Middle frontal gyrus (tissue), 1 donor: ENCODE measurements at regions not wholly inside any gene's neighbourhood (a gene's known extent, or its start where the extent isn't known, plus 50 kb on each side); places are given as distances from the start of the nearest gene placed in this dataset.

Source experiments
- DNase-seq: peaks from one replicate; pipeline ENCODE4 v3.0.0-alpha.2; 2015; ENCODE audit warnings: low spot score; ENCODE audit errors: extremely low spot score

DNA sequence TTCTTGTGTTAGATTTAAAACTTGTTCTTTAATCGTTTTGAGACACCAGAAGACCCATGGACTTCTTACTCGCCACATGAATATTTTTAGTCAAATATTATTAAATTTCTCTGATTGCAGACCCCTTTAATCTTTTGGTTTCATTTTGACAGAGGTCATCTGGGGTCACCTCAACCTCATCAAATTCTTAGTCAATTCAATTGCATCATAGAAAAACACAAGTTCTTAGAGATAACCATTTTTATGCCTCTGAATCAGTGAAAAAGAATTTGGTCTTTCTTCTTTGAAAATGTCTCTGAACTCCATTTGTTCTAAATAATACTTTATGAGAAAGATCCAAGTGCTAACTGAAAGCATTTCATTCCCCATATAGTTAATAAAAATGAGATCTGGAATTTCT lies 55.2 kb upstream of the CBLN4 start:
- no peak for DNase-seq

DNA sequence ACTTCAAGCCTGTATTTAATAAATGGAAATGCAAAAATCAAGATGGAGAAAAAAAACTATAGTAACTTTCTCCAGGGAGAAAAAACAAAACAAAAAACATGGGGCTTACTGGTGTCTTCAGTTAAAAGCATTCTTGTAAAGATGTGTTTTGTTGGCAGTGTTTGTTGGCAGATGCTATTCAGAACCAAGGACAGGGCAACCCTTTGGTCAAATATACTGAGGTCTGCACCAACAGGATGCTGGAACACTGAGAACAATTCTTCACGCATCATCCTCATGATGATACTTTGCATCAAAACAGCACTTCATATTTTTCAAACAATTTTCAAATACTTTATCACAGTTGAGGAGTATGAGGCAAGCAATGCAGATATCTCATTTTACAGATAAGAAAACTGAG lies 63.7 kb upstream of the CBLN4 start:
- no peak for DNase-seq

DNA sequence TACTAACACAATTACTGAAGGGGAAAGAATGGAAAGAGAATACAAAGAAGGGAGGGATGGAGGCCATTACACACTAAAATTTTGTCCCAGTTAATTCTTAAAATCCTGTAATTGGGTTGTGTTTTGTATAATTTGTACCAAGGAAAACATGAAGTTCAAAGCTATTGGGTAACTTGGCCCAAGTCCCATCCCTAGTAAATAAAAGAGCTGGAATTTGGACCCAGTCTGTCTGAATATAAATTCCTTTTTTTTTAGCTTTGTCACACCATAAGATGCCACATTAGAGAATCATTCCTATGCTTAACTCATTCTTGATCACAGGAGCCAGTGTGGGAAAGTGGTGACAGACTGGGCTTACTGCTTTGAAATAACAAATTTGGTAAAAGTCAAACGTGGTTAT lies 66.8 kb upstream of the CBLN4 start:
- no peak for DNase-seq

DNA sequence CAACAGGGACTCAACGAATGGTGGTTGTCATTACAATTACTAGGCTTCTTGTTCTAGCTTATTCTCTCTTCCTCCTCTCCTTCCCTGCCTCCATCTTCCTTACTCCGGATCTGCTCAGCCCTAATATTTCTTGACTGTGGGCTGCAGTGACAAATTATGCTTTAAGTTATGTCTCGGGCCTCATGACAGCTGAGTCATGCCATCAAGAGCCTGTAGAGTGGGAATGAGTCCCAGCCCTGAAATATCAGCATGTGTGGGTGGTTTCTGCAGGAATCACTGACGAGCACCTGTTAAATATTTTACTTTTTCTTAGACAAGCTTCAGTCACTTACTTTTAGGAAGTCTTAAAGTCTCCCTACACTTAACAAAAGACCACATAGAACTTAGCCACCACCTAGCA lies 83.1 kb upstream of the CBLN4 start:
- DNase-seq, result no peak

DNA sequence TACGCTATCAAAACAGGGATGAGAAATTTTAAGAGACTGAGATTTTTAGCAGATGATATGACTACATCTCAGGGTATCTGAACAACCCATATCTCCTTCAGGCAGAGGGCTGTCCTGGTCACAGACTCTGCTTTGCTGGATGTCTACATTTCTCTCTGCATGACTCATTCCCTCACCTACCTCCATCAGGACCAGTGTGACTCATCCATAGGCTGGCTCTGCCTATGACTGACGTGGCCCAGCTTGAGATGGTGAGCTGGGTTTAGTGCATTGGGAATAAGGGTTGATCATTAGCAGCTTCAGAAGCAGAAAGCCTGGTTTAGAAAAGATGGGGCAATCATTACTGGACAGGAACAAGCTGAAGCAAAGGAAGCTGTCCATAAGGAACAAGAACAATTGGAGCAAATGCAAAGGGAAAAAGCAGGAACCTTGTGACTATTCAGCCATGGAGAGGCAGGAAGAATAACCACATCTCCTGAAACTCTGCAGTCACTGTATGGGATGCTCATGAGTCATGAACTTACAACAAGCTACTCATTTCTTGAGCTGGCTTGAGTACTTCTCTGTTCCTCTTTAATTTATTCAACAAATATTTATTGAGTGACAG lies 86.4 kb upstream of the CBLN4 start:
- DNase-seq, result no peak

DNA sequence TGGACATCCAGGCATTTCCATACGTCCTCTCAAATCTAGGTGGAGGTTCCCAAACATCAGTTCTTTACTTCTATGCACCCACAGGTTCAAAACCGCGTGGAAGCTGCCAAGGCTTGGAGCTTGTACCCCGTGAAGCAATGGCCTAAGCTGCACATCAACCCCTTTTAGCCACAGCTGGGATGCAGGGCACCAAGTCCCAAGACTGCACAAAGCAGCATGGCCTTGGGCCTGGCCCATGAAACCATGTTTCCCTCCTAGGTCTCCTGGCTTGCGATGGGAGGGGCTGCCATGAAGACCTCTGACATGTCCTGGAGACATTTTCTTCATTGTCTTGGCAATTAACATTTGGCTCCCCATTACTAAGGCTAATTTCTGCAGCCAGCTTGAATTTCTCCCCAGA lies 88.9 kb upstream of the CBLN4 start:
- no peak for DNase-seq

DNA sequence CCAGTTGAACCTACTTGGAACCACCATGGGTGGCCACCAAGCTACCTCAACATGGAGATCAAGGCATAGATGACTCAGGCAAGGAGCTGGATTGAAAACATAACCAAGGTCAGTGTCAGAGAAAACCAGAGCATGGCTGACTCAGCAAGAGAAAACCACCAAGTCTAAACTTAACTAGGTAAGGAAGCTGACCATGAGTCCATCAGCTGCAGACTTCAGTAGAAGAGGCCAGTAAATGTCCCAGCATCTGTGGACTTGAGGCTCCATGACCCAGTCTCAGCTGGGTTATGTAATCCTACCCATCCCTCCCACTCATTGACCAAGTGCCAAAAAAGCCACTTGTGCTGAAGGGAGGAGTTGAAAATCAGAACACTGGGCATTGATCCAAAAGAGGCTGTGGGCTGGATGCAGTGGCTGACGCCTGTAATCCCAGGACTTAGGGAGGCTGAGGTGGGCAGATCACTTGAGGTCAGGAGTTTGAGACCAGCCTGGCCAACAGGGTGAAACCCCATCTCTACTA lies 93.7 kb upstream of the CBLN4 start:
- DNase-seq, result no peak

DNA sequence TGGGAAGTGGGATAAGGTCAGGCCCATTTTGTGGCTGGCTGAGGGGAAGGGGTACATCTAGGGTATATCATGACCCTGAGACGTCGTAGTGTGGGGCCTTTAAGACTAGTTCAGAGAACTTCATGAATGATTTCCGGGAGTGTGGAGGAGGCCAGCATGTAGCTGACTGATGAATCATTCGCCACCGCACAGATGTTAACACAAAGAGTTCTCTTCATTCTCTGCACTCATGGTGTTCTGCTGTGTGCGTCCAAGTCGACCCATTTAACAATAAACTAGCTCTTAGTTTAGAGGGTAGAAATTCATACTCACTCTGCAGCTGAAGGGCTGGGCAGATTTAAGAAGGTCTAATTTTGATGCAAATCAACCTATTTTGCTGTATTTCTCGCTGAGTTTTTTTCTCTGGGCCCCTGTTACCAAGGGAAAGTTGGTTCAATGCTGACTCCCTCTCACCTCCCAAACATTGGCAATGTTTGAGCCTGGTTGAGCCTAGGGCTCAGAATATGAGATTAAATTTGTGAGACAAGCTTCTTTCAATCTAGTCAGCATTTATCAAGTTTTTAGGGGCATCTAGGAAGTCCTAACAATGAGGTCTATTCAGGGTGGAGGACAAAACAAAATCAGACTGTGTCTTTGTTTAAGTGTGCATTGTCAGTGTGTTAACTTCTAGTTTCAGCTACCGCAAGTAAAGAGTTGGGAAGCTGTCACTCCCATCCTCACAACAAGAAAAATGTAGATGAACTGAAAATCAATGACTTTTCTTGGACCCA lies 106.8 kb upstream of the CBLN4 start:
- DNase-seq, result peak; percentile 37

DNA sequence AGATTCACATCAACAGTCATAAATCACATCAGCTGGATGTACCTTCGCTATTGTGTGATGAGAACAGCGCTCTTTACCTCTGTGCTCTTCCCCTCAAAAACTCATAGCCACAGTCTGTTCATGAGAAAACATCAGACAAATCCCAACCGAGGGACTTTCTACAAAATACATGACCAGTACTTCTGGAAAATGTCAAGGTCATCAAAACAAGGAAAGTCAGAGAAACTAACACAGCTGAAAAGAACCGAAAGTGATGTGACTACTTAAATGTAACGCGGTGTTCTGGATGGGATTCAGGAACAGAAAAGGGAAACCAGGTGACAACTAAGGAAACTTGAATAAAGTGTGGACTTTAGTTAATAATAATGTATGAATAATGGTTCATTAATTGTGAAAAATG lies 112.0 kb upstream of the CBLN4 start:
- DNase-seq, result no peak

DNA sequence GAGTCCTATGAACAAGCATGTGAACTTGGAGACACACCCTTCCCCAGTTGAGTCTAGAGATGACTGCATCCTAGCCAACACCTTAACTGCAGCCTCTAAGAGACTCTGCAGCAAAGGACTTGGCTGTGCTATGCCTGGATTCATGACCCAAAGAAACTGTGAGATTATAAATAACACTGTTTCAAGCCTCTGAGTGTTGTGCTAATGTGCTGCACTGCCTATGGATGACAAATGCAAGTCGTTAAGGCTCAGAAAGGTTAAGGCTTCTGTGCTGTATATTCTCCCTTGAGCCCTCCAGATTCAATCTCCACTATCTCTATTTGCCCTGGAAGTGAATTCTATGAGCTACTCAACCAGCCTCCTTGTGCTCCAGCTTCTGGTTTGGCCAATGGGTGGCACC lies 116.5 kb upstream of the CBLN4 start:
- no peak for DNase-seq

DNA sequence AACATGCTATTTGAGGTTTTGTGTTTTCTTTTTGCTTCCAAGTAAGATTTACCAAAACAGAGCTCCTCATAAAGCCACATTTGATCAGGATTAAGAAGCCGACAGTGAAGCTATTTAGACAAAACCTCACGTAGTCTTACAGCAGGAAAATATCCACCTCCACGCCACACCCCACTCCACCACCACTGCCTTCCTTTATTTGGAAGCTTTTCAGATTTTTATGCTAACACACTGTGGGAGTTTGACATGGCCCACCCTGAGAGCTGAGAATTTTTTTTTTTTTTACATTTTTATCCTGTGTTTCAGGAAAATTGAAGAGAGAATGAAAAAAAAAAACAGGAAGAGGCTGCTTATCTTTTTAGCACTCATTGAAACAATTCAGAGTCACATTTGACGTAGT lies 104.8 kb upstream of the MC3R start:
- DNase-seq, result no peak

DNA sequence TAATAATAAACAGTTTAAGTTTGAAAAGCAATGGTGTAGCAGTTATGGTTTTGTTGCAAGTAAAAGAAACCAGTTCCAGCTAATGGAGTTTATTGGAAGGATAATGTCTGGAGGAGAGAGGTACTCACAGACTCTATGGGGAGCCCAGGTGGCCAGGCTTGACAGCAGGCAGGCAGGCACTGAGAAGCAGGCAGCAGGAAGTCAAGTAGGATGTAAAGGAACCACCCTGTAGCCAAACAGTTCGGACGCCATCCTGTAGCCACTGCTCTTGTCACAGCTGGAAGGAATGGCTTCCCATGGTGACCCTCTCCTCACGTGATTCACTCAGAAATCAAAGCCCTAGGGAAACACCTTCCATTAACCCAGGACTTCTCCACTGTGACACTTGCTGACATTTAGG lies 96.7 kb upstream of the MC3R start:
- no peak for DNase-seq

DNA sequence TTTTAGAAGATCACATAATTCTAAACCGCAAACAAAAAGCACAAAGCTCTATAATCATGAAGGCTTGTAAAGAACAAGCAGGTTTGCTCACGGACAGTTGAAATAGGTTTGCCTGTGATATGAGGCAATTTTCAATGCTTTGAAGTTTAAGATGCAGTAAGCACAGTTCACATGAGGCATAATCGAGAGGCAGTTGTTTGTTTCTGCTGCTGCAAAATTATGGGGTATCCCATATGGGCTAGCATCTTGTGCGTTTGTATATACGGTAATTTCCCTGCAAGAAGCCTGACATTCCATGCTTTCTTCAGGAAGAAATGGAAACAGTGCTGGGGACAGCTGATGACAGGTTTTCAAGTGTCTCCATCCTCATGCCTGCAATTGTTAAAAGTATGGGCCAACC lies 94.6 kb upstream of the MC3R start:
- no peak for DNase-seq

DNA sequence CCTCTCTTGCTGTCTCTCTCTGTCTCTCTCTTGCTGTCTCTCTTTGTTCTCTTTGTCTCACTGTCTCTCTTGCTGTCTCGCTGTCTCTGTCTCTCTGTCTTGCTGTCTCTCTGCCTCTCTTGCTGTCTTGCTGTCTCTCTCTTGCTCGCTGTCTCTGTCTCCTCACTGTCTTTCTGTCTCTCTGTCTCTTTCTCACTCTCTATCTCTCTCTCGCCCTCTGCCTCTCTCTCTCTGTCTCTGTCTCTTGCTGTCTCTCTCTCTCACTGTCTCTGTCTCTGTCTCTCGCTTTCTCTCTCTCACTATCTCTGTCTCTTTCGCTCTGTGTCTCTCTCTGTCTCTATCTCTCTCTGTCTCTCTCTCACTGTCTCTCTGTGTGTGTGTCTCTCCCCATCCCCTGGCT lies 92.9 kb upstream of the MC3R start:
- no peak for DNase-seq

DNA sequence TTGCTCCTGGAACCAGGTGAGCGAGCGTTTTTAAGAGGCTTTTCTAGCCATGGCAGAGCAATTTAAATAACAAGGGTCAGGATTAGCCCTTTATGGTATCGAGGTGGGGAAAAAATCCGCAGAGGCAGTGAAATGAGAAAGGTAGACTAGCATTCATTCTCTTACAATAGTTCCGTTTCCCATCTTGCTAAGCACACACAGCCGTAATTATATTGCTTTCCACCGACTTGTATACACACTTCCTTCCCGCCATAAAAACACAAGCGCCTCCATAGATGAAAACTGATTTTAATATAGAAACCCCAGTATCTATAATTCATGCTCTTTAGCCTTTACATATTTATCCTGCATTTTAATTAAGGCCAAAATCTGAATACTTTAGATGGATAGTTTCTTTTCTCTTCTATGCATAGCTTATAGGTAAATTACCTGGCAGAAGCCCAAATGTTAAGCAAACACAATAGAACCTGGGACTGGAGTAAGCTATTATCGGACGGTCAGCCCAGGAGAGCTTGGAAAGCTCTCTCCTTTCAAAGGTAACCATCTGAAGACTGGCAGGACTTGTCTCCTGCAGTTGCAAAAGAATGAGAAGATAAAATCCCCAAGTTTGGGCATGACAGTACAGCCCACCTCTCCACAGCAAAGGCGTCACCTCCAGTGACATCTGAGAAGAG lies 90.9 kb upstream of the MC3R start:
- DNase-seq, result no peak

DNA sequence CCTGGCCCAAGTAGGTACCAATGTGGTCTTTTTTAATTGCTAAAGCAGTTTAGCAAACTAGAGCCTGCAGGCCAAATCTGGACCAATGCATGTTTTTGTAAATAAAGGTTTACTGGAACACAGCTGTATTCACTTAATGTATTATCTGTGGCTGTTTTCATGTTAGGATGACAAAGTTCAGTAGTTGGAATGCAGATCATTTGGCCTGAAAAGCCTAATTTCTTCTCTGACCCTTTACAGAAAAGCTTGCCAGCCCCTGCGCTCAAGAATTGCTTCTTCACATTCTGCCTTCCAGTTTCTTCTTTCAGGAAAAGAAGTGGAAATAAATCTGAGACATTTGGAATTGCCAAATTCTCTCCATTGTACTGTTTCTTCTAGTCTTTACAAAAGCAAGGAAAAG lies 90.0 kb upstream of the MC3R start:
- no peak for DNase-seq

DNA sequence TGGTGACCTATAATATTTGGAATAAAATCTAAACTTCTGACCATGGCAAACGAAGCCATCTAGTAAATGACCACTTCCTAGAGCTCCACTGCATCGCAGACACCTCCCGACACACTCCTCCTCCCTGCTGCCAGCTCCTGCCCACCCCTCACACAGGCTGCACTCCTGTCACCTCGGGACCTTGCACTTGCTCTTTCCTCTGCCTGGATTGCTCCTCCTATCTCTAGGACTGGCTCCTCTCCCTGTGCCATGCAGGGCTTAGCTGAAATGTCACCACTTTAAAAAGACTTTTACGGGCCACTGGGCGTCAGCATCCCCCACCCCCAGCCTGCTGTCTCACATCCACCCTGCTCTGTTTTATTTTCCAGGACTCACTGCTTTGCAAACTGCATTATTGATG lies 87.6 kb upstream of the MC3R start:
- no peak for DNase-seq

DNA sequence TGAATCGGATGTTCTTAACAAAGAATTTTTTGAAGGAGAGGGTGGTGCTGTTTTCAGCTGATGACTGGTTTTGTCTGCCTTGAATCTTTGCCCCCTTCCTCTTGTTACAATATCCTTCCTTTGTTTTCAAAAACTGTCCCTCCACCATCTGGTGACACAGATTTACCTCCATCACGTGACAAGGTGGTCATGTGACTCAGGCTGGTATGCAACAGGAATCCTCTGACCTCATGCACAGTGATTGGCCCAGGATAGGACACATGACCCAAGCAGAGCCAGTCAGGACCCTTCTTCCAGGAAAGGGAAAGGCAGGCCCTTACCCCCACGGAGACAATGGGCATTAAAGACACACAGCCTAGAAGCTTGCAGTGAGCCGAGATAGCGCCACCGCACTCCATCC lies 84.7 kb upstream of the MC3R start:
- no peak for DNase-seq

DNA sequence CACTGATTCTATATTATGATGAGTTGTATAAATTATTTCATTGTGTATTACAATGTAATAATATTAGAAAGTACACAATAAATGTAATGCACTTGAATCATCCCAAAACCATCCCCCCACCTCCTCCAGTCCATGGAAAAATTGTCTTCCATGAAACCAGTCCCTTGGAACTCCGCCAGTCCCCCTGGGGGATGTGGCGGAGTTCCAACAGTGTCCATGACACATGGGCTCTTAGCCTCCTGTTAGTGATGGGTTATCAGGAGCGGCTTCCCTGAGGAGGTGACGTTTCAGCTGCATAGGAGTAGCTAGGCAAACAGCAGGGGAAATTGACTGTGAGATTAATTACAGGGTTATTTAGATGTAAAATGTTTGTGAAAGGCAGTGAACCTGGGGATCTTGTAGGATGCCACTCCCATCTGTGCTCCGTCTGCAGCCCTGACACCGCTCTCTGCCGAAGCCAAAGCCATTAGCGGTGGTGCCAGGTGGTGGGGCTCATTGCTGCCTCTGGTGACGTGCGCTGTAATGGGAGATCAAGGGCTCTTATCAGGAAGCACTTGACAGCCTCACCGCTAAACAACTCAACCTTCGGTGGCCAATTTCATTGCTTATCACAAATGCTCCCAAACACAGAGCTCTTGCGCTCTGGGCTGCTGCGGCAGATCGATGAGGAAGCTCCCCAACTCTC lies 81.6 kb upstream of the MC3R start:
- no peak for DNase-seq

DNA sequence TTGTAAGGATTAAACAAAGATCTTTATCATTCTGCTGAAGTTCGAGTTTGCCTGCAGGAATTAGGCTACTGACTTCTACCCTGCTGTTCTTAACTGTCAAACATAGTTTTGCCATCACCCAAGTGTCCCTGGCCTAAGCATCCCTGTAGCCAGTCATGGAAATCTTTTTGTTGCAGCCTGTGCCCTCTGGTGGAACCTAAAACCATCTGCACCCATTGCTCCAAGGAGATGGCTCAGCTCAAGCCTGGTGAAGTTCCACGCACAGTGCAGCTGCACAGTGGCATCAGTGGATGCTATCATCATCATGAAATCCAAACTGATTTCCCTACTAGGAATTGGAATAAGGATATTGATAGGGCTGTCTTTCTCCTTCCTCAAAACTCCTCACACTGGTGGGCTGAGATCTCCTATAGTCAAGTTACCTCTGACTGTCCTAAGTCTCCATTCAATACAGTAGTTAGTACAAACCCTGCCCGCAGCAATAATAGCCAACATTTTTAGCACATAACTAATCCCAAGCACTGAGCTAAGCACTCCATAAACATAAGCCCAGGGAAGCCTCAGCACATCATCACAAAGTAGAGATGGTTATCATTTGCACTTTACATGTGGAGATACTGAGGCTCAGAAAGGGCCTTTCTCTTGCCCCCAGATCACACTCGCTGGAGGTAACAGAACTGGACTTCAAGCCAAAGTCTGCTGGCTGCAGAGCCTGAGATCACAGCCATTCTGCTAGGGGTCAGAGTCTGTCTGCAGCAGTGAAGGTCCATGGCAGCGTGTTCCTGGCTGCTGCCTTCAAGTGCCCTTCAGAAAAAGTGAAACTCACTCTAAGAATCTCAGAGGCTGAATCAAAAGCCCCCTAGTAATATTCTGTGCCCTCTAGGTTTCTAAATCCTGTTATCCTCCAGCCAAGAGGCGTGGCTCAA lies 77.2 kb upstream of the MC3R start:
- peak; percentile 60 for DNase-seq

DNA sequence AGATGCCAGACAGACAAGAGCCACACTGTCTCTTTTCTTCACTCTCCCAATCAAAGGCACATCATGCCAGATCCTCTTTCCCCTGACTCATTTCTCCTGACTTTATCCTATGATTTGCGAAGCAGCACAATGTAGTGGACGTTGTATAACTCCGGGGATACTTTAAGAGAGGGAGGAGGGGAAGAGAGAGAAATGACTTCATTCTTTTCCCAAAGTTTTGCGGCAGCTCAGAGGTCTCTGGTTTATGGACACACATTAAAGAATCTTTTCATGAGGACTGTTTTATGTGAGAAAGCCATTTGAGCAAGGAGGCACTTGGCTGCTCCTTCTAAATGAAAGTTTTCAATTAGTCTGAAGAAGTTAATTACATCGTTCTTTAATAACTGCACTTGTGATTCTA lies 75.1 kb upstream of the MC3R start:
- DNase-seq, result no peak
